ENCODE measurements at regions not wholly inside any gene's neighbourhood (a gene's known extent, or its start where the extent isn't known, plus 50 kb on each side); places are given as distances from the start of the nearest gene placed in this dataset.

DNA sequence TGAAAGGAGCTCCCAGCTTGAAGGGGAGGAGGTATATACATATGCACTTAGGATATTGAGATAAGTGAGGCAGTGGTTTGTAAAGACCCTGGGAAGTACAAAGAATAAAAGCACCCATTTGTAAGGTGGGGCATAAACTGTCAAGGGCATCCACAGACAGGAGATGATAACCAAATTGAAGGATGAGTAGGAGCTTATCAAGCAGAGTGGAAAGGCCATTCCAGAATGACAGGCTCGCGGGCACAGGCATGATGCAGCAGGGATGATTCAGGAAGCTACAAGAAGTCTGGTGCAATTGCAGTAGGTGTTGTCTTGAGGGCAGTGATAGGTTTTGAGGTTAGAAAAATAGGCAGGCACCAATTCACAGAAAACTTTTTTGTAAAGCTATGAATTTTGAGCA lies 504.8 kb downstream of the PIK3C3 start:
- TF ChIP-seq, protein P1, sequence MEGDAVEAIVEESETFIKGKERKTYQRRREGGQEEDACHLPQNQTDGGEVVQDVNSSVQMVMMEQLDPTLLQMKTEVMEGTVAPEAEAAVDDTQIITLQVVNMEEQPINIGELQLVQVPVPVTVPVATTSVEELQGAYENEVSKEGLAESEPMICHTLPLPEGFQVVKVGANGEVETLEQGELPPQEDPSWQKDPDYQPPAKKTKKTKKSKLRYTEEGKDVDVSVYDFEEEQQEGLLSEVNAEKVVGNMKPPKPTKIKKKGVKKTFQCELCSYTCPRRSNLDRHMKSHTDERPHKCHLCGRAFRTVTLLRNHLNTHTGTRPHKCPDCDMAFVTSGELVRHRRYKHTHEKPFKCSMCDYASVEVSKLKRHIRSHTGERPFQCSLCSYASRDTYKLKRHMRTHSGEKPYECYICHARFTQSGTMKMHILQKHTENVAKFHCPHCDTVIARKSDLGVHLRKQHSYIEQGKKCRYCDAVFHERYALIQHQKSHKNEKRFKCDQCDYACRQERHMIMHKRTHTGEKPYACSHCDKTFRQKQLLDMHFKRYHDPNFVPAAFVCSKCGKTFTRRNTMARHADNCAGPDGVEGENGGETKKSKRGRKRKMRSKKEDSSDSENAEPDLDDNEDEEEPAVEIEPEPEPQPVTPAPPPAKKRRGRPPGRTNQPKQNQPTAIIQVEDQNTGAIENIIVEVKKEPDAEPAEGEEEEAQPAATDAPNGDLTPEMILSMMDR (IDR thresholded peaks at IDR 0.05) = no peak
- no peak for TF ChIP-seq POLR2A (IDR thresholded peaks at IDR 0.05)
- TF ChIP-seq EP300 (IDR thresholded peaks at IDR 0.05) = no peak

Measured in tibial nerve (tissue), 4 donors.